K562 (cell line): ENCODE measurements at regions not wholly inside any gene's neighbourhood (a gene's known extent, or its start where the extent isn't known, plus 50 kb on each side); places are given as distances from the start of the nearest gene placed in this dataset.
A peak's percentile ranks its signal among the peaks of the same experiment; 100 is the strongest.

ENCODE experiments used
- ATAC-seq: fragments of 200-7000 bp; cut with Tn5 transposase; 3 replicates; pipeline ENCODE4 v1.9.1; 2020; ENCODE audit warnings: moderate library complexity
- BruUV-seq: library from RNA; stranded (reverse); fragments of 400-500 nt; replicated peaks from 2 replicates; lab custom pipeline; 2021; lab: Mats Ljungman, UMichigan
- CTCF ChIA-PET: fragments of 300-600 bp; formaldehyde crosslinking; extraction: SDS; loops from one replicate; lab custom pipeline; 2021; ENCODE audit warnings: low intra/inter-chr PET ratio; lab: Yijun Ruan, JAX
- POLR2A ChIA-PET: fragments of 300-600, 350-650 bp; sonication (Branson Sonifier 250); formaldehyde crosslinking; extraction: SDS; loops from one replicate; lab custom pipeline; 2021; ENCODE audit warnings: antibody characterized with exemption, inconsistent platforms; lab: Yijun Ruan, JAX
- DNase-seq, 4 experiments: peaks; one replicate each; pipeline versions ENCODE4 v3.0.0 to v3.0.0-alpha.2; 2011 to 2018; ENCODE audit warnings: low spot score in 3 of 4, mixed read lengths in 3 of 4; ENCODE audit errors: extremely low read depth in 1 of 4
- FAIRE-seq: peaks from 2 replicates; lab custom pipeline; 2011; peaks lifted over from hg19 to GRCh38; lab: Jason Lieb, UNC
- H2AFZ ChIP-seq: 2 replicates; pipeline ENCODE4 v1.6.0; 2011; ENCODE audit warnings: low read depth, low read length, control low read depth, inconsistent platforms
- H3K27ac ChIP-seq: fragments of 200-600 bp; 3 replicates; pipeline ENCODE4 v1.8.0; 2011; ENCODE audit warnings: low read depth, mild to moderate bottlenecking, control low read depth, inconsistent platforms, low read length, moderate library complexity, mixed read lengths; ENCODE audit errors: extremely low read depth
- H3K27me3 ChIP-seq, 2 experiments: fragments of 300-600 bp in 1 of 2; 2 replicates in 1 of 2; 3 replicates in 1 of 2; pipeline versions ENCODE4 v1.6.0 to v1.8.0; 2011; ENCODE audit warnings: inconsistent platforms in 2 of 2, low read length in 2 of 2, mild to moderate bottlenecking in 1 of 2, mixed read lengths in 1 of 2, moderate library complexity in 1 of 2; ENCODE audit not compliant: control insufficient read depth in 2 of 2, insufficient read depth in 2 of 2
- H3K36me3 ChIP-seq: fragments of 300-600 bp; 3 replicates; pipeline ENCODE4 v1.8.0; 2011; ENCODE audit warnings: mild to moderate bottlenecking, low read length, inconsistent platforms; ENCODE audit not compliant: control insufficient read depth, insufficient read depth
- H3K4me1 ChIP-seq, 2 experiments: fragments of 200-600 bp in 1 of 2; replicated peaks in 1 of 2; 2 replicates in 1 of 2; 3 replicates in 1 of 2; pipeline versions ENCODE4 v1.5.1 to v1.8.0; 2011; ENCODE audit warnings: inconsistent platforms in 2 of 2, low read length in 2 of 2, mild to moderate bottlenecking in 1 of 2, mixed read lengths in 1 of 2, moderate library complexity in 1 of 2; ENCODE audit not compliant: control insufficient read depth in 2 of 2, insufficient read depth in 2 of 2
- H3K4me2 ChIP-seq: 2 replicates; pipeline ENCODE4 v1.6.1; 2011; ENCODE audit warnings: low read length, control low read depth, inconsistent platforms, mixed read lengths; ENCODE audit not compliant: insufficient read depth
- H3K4me3 ChIP-seq: fragments of 200-600 bp; sonication (generic), shearing (Covaris generic); 2 replicates; pipeline ENCODE4 v1.5.1; 2016; ENCODE audit warnings: control low read depth, inconsistent platforms
- H3K79me2 ChIP-seq: fragments of 200-600 bp; 3 replicates; pipeline ENCODE4 v1.8.0; 2011; ENCODE audit warnings: low read length, inconsistent platforms; ENCODE audit not compliant: control insufficient read depth, insufficient read depth
- H3K9ac ChIP-seq, 2 experiments: 2 replicates each; pipeline versions ENCODE4 v1.6.0 to v1.6.1; 2011; ENCODE audit warnings: low read depth in 2 of 2, low read length in 2 of 2, control low read depth in 1 of 2, inconsistent platforms in 1 of 2, mild to moderate bottlenecking in 1 of 2, mixed read lengths in 1 of 2; ENCODE audit not compliant: insufficient read depth in 1 of 2
- H3K9me1 ChIP-seq: one replicate; pipeline ENCODE4 v1.6.0; 2011; ENCODE audit warnings: inconsistent platforms, mild to moderate bottlenecking, low read length, moderate library complexity; ENCODE audit not compliant: control insufficient read depth, insufficient read depth
- H3K9me3 ChIP-seq: replicated peaks from 2 replicates; pipeline ENCODE4 v1.5.1; 2011; ENCODE audit warnings: low read depth, low read length, inconsistent platforms; ENCODE audit not compliant: control insufficient read depth, insufficient read depth
- H4K20me1 ChIP-seq: replicated peaks from 2 replicates; pipeline ENCODE4 v1.6.1; 2011; ENCODE audit warnings: low read length, inconsistent platforms, mixed read lengths; ENCODE audit not compliant: control insufficient read depth, insufficient read depth
- CREM ChIP-seq: IDR thresholded peaks from 2 replicates; pipeline ENCODE4 v1.6.1; 2014; ENCODE audit warnings: antibody characterized with exemption, low read depth
- ETV1 ChIP-seq: fragments of 450-650 bp; conservative IDR thresholded peaks from 2 replicates; pipeline ENCODE4 v1.6.1; 2016; ENCODE audit warnings: missing genetic modification characterization, control low read depth, low read depth, missing compliant biosample characterization
- GABPB1 ChIP-seq: sonication (generic); formaldehyde crosslinking; IDR thresholded peaks from 2 replicates; pipeline ENCODE4 v1.8.0; 2022; ENCODE audit warnings: mild to moderate bottlenecking, missing genetic modification reagents
- HNRNPK ChIP-seq: fragments of 200-400 bp; formaldehyde crosslinking; IDR thresholded peaks from one replicate; pipeline ENCODE4 v1.6.1; 2018; ENCODE audit warnings: mild to moderate bottlenecking, low read depth, low read length; ENCODE audit not compliant: poor library complexity, severe bottlenecking
- KLF13 ChIP-seq: fragments of 450-650 bp; IDR thresholded peaks from 2 replicates; pipeline ENCODE4 v1.6.1; 2016; ENCODE audit warnings: missing genetic modification characterization, low read depth, mild to moderate bottlenecking, missing compliant biosample characterization, moderate library complexity, borderline replicate concordance
- PTBP1 ChIP-seq: fragments of 200-400 bp; formaldehyde crosslinking; IDR thresholded peaks from 2 replicates; pipeline ENCODE4 v1.6.1; 2017; ENCODE audit warnings: low read depth, low read length
- ZNF316 ChIP-seq: fragments of 450-650 bp; IDR thresholded peaks from 2 replicates; pipeline ENCODE4 v1.6.1; 2016
- WGBS: fragments of 100-300 bp; shearing (Covaris generic); methylation state at CpG from one replicate; pipeline ENCODE4 v1.1.6; 2016; ENCODE audit warnings: low coverage, mixed read lengths; ENCODE audit not compliant: insufficient coverage; ENCODE audit errors: missing lambda C conversion rate; 5-methylcytosine and 5-hydroxymethylcytosine counted together
- in situ Hi-C: fragments of 300-500 bp; cut with MboI; formaldehyde crosslinking; loops from 4 replicates; pipeline ENCODE4 v1.15.0; 2018; ENCODE audit warnings: inconsistent platforms, mixed read lengths
- intact Hi-C: fragments of 100-400 bp; cut with micrococcal nuclease; formaldehyde crosslinking; loops from 2 replicates; pipeline ENCODE4 v1.14.2; 2022
- TF ChIP-seq, protein P1 (sequence below), 2 experiments: IDR thresholded peaks in 1 of 2; conservative IDR thresholded peaks in 1 of 2; 2 replicates each; pipeline ENCODE4 v1.6.1; 2016; ENCODE audit warnings: low read depth in 2 of 2, mild to moderate bottlenecking in 1 of 2, missing compliant biosample characterization in 1 of 2, missing genetic modification characterization in 1 of 2, moderate library complexity in 1 of 2
- TF ChIP-seq, protein P2 (sequence below): fragments of 250-450 bp; sonication (Bioruptor Pico); IDR thresholded peaks from 2 replicates; pipeline ENCODE4 v1.8.0; 2021; ENCODE audit warnings: mild to moderate bottlenecking, moderate library complexity

DNA sequence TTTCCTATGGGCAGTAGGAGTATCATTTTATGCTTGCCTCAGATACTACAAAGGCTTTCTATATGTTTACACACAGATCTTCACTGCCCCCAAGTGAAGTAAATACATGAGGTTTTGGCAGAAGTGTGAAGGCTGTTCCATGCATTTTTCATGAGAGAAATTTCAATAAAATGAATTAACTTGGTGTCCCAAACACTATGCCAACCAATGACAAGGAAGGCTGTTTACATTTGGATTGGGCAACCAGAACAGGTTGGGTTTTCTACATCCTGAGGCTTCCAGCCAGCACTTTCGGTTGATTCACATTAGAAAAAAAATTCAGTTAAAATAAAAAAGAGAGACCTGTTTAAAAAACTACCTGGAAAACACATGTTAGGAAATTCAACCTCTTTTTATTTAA is 625.4 kb downstream of the KCNJ2 start (continued):
- TF ChIP-seq HNRNPK (no peak), PTBP1 (no peak), KLF13 (tag) (no peak), GABPB1 (CRISPR knock-in tag) (no peak)
- TF ChIP-seq, protein P1, sequence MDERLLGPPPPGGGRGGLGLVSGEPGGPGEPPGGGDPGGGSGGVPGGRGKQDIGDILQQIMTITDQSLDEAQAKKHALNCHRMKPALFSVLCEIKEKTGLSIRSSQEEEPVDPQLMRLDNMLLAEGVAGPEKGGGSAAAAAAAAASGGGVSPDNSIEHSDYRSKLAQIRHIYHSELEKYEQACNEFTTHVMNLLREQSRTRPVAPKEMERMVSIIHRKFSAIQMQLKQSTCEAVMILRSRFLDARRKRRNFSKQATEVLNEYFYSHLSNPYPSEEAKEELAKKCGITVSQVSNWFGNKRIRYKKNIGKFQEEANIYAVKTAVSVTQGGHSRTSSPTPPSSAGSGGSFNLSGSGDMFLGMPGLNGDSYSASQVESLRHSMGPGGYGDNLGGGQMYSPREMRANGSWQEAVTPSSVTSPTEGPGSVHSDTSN (CRISPR knock-in tag; IDR thresholded peaks at IDR 0.05; ENCODE audit: low read depth), result no peak
- TF ChIP-seq, protein P1 (tag; conservative IDR thresholded peaks at IDR 0.05; ENCODE audit: low read depth), result no peak
- TF ChIP-seq, protein P2, sequence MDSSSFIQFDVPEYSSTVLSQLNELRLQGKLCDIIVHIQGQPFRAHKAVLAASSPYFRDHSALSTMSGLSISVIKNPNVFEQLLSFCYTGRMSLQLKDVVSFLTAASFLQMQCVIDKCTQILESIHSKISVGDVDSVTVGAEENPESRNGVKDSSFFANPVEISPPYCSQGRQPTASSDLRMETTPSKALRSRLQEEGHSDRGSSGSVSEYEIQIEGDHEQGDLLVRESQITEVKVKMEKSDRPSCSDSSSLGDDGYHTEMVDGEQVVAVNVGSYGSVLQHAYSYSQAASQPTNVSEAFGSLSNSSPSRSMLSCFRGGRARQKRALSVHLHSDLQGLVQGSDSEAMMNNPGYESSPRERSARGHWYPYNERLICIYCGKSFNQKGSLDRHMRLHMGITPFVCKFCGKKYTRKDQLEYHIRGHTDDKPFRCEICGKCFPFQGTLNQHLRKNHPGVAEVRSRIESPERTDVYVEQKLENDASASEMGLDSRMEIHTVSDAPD, result no peak

DNA sequence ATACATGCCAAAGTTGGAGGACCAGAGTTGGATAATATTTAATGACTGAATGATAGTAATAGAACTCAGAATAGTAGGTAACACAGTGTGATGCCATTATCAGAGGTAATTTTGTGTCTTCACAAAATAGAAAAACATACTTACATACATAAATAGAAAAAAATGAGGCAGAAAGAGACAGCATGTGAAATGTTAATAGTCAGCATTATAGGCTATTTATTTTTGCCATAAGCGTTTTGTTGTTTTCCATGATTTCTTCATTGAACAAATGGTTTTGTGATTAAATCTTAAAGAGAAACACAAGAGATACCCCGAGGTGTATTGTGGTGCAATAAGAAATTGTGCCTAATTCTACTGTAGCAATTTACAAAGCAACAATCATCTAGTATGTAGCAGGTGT is 626.3 kb downstream of the KCNJ2 start:
- FAIRE-seq (no peak), ATAC-seq (no peak), DNase-seq (no peak)
- intact Hi-C loops (no loop called here), in situ Hi-C loops (no loop called here)
- no peaks in the 10 kb centered on the region for H3K36me3 ChIP-seq
- H4K20me1 ChIP-seq, result no peaks in the 10 kb centered on the region
- no peaks in the 10 kb centered on the region for H3K4me1 ChIP-seq
- no peaks in the 10 kb centered on the region for H3K9me1 ChIP-seq
- ChIA-PET CTCF (no interaction called here), POLR2A (no interaction called here)
- H3K27ac ChIP-seq, result no peak overlapping the region
- H3K27me3 ChIP-seq, result no peaks in the 10 kb centered on the region
- H2AFZ ChIP-seq, result no peak overlapping the region
- H3K9me3 ChIP-seq, result no peaks in the 10 kb centered on the region
- no peak overlapping the region for H3K4me2 ChIP-seq
- no peaks in the 10 kb centered on the region for H3K79me2 ChIP-seq
- TF ChIP-seq ZNF316 (peak; percentile 38; the same call in 1 of the 2 replicates), ETV1 (no peak), CREM (no peak)
- WGBS, result 3% methylated on average over 2 of the region's 2 CpGs
- H3K4me3 ChIP-seq, result no peak overlapping the region
- no TSS peak for BruUV-seq
- no peak overlapping the region for H3K9ac ChIP-seq
